GM23338 (cell line): ENCODE measurements at regions not wholly inside any gene's neighbourhood (a gene's known extent, or its start where the extent isn't known, plus 50 kb on each side); places are given as distances from the start of the nearest gene placed in this dataset.

Source experiments
- ATAC-seq: fragments of 200-7000 bp; cut with Tn5 transposase; 3 replicates; pipeline ENCODE4 v1.9.1; 2020
- DNase-seq: peaks from one replicate; pipeline ENCODE4 v3.0.0-alpha.2; 2015; ENCODE audit warnings: low spot score
- H2AFZ ChIP-seq: fragments of 200-600 bp; sonication (generic); 2 replicates; pipeline ENCODE4 v1.8.0; 2016; ENCODE audit warnings: antibody characterized with exemption, mild to moderate bottlenecking, moderate library complexity
- H3F3A ChIP-seq: fragments of 200-600 bp; sonication (generic); replicated peaks from 2 replicates; pipeline ENCODE4 v1.8.0; 2017; ENCODE audit warnings: antibody characterized with exemption, mixed run types, low read depth
- H3K27ac ChIP-seq: fragments of 200-600 bp; sonication (generic); 2 replicates; pipeline ENCODE4 v1.6.1; 2016; ENCODE audit warnings: low read depth
- H3K27me3 ChIP-seq: fragments of 200-600 bp; sonication (generic); 2 replicates; pipeline ENCODE4 v1.8.0; 2016; ENCODE audit warnings: mild to moderate bottlenecking, mixed run types, moderate library complexity; ENCODE audit not compliant: insufficient read depth
- H3K36me3 ChIP-seq: fragments of 200-600 bp; sonication (generic); 2 replicates; pipeline ENCODE4 v1.8.0; 2016; ENCODE audit warnings: mild to moderate bottlenecking; ENCODE audit not compliant: insufficient read depth
- H3K4me1 ChIP-seq: fragments of 200-600 bp; sonication (generic); 2 replicates; pipeline ENCODE4 v1.8.0; 2016; ENCODE audit warnings: mild to moderate bottlenecking, moderate library complexity; ENCODE audit not compliant: insufficient read depth
- H3K4me2 ChIP-seq: fragments of 200-600 bp; sonication (generic); 2 replicates; pipeline ENCODE4 v1.7.1; 2017; ENCODE audit warnings: mixed run types
- H3K4me3 ChIP-seq: fragments of 200-600 bp; sonication (generic); 2 replicates; pipeline ENCODE4 v1.6.1; 2016; ENCODE audit warnings: mixed run types
- H3K79me2 ChIP-seq: fragments of 200-600 bp; sonication (generic); replicated peaks from 2 replicates; pipeline ENCODE4 v1.8.0; 2017; ENCODE audit warnings: mild to moderate bottlenecking; ENCODE audit not compliant: insufficient read depth
- H3K9me2 ChIP-seq: fragments of 200-600 bp; sonication (generic); 2 replicates; pipeline ENCODE4 v1.8.0; 2017; ENCODE audit not compliant: insufficient read depth
- H4K20me1 ChIP-seq: fragments of 200-600 bp; sonication (generic); replicated peaks from 2 replicates; pipeline ENCODE4 v1.8.0; 2017; ENCODE audit warnings: mild to moderate bottlenecking; ENCODE audit not compliant: insufficient read depth
- H3K27ac Mint-ChIP-seq: 2 replicates; pipeline ENCODE4 v1.8.0; 2020; ENCODE audit warnings: inconsistent platforms, mild to moderate bottlenecking, moderate library complexity, mixed read lengths
- H3K27me3 Mint-ChIP-seq: 3 replicates; pipeline ENCODE4 v1.8.0; 2022; ENCODE audit warnings: low read depth, mild to moderate bottlenecking, moderate library complexity, mixed read lengths, inconsistent platforms; ENCODE audit not compliant: insufficient read depth, poor library complexity
- H3K36me3 Mint-ChIP-seq: 3 replicates; pipeline ENCODE4 v1.8.0; 2021; ENCODE audit warnings: low read depth, mild to moderate bottlenecking, inconsistent platforms, moderate library complexity, mixed read lengths
- H3K4me1 Mint-ChIP-seq: 3 replicates; pipeline ENCODE4 v1.8.0; 2020; ENCODE audit warnings: mild to moderate bottlenecking, inconsistent platforms, mixed read lengths
- H3K4me3 Mint-ChIP-seq: 3 replicates; pipeline ENCODE4 v1.8.0; 2021; ENCODE audit warnings: moderate library complexity, mild to moderate bottlenecking, inconsistent platforms, mixed read lengths
- H3K9me3 Mint-ChIP-seq: 3 replicates; pipeline ENCODE4 v1.8.0; 2020; ENCODE audit warnings: moderate library complexity, mild to moderate bottlenecking, inconsistent platforms, mixed read lengths
- CREB1 ChIP-seq: fragments of 250-450 bp; sonication (Bioruptor Pico); IDR thresholded peaks from 2 replicates; pipeline ENCODE4 v1.5.0; 2020; ENCODE audit warnings: low read depth, mild to moderate bottlenecking, moderate library complexity
- EZH2 ChIP-seq: fragments of 200-600 bp; sonication (generic); IDR thresholded peaks from one replicate; pipeline ENCODE4 v1.8.0; 2017; ENCODE audit warnings: antibody characterized with exemption, mild to moderate bottlenecking, low read depth; ENCODE audit not compliant: unreplicated experiment
- EZH2phosphoT487 ChIP-seq: fragments of 200-600 bp; sonication (generic); IDR thresholded peaks from one replicate; pipeline ENCODE4 v1.8.1; 2018; ENCODE audit warnings: antibody characterized with exemption; ENCODE audit not compliant: unreplicated experiment
- POLR2AphosphoS5 ChIP-seq: IDR thresholded peaks from 2 replicates; pipeline ENCODE4 v1.6.1; 2016; ENCODE audit warnings: antibody characterized with exemption, low read depth
- STAT1 ChIP-seq: IDR thresholded peaks from one replicate; pipeline ENCODE4 v1.6.1; 2016; ENCODE audit warnings: antibody characterized with exemption; ENCODE audit not compliant: unreplicated experiment
- ZNF114 ChIP-seq: fragments of 250-450 bp; sonication (Bioruptor Pico); IDR thresholded peaks from 2 replicates; pipeline ENCODE4 v1.5.0; 2020; ENCODE audit warnings: mild to moderate bottlenecking, moderate library complexity
- ZNF331 ChIP-seq: fragments of 250-450 bp; sonication (Bioruptor Pico); IDR thresholded peaks from 2 replicates; pipeline ENCODE4 v1.5.0; 2020; ENCODE audit warnings: low read depth, mild to moderate bottlenecking, moderate library complexity
- TF ChIP-seq, protein P1 (sequence below): IDR thresholded peaks from one replicate; pipeline ENCODE4 v1.6.1; 2018; ENCODE audit warnings: antibody characterized with exemption; ENCODE audit not compliant: unreplicated experiment
- TF ChIP-seq, protein P2 (sequence below): IDR thresholded peaks from 2 replicates; pipeline ENCODE4 v1.6.1; 2016; ENCODE audit warnings: antibody characterized with exemption
- TF ChIP-seq, protein P3 (sequence below), 2 experiments: fragments of 200-600 bp in 1 of 2; sonication (generic) in 1 of 2; conservative IDR thresholded peaks; 2 replicates each; pipeline versions ENCODE4 v1.5.1 to v1.6.1; 2016 to 2017; ENCODE audit warnings: antibody characterized with exemption in 2 of 2, low read depth in 2 of 2, mild to moderate bottlenecking in 2 of 2, moderate library complexity in 1 of 2

DNA sequence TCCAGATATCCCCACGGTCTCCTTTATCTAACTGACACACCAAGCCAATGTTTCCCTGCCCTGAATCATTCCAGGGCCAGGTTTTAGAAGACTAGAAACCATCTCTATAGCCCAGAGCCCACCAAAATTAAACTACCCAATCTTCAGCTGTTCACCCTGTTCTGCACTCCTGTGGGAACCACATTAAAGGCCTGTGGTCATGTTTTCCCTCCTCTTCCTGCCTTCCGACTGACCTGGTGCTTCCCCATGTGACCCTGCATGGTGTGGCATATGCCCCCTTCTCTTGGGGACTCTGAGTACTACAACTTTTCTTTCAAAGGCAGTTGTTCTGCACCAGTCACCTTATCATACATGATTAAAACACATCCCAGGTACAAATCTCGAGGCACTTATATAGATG, 155.0 kb downstream of the TMEM200A start:
- Histone ChIP-seq H3K27ac (no peak overlapping the region), H3K79me2 (no peaks in the 10 kb centered on the region), H3K36me3 (no peaks in the 10 kb centered on the region), H3K4me3 (no peak overlapping the region), H3K27me3 (no peaks in the 10 kb centered on the region), H4K20me1 (no peaks in the 10 kb centered on the region), H3F3A (no peaks in the 10 kb centered on the region), H3K9me2 (no peaks in the 10 kb centered on the region), H3K4me1 (no peaks in the 10 kb centered on the region), H3K4me2 (no peak overlapping the region), H2AFZ (no peak overlapping the region)
- no peak for DNase-seq
- no peak for ATAC-seq
- H3K27me3 Mint-ChIP-seq, result no peaks in the 10 kb centered on the region
- H3K36me3 Mint-ChIP-seq, result no peaks in the 10 kb centered on the region
- no peaks in the 10 kb centered on the region; the same call in 2 of the 3 replicates for H3K9me3 Mint-ChIP-seq
- TF ChIP-seq ZNF114 (CRISPR knock-in tag), result no peak
- TF ChIP-seq POLR2AphosphoS5, result no peak
- TF ChIP-seq EZH2, result no peak
- no peak overlapping the region for H3K27ac Mint-ChIP-seq
- H3K4me1 Mint-ChIP-seq, result no peaks in the 10 kb centered on the region
- no peak overlapping the region for H3K4me3 Mint-ChIP-seq

DNA sequence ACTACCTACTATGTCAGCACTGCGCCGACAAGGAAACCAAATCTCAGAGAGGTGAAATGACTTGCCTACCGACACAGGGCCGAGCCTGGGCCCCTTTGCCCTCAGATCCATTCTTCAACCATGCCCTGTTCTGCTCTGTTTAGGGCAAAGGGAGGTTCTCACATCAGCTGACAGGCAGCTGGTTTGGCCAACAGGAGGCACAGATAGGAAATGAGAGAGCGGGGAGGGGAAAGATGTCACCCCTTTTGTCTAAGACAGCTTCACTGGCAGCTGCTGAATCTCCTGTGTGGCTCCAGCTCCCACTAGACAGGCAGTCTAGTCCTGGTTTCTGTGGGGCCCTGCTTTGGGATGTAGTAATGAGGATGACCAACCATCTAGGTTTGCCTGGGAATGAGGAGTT, 158.7 kb downstream of the TMEM200A start:
- ATAC-seq (peak; percentile 49; the same call in 2 of the 3 replicates), DNase-seq (peak; percentile 14)
- H3K9me2 ChIP-seq, result no peaks in the 10 kb centered on the region
- TF ChIP-seq CREB1 (CRISPR knock-in tag) (no peak), EZH2phosphoT487 (no peak), ZNF331 (CRISPR knock-in tag) (no peak), POLR2AphosphoS5 (no peak), EZH2 (no peak), ZNF114 (CRISPR knock-in tag) (no peak), STAT1 (no peak)
- TF ChIP-seq, protein P1, sequence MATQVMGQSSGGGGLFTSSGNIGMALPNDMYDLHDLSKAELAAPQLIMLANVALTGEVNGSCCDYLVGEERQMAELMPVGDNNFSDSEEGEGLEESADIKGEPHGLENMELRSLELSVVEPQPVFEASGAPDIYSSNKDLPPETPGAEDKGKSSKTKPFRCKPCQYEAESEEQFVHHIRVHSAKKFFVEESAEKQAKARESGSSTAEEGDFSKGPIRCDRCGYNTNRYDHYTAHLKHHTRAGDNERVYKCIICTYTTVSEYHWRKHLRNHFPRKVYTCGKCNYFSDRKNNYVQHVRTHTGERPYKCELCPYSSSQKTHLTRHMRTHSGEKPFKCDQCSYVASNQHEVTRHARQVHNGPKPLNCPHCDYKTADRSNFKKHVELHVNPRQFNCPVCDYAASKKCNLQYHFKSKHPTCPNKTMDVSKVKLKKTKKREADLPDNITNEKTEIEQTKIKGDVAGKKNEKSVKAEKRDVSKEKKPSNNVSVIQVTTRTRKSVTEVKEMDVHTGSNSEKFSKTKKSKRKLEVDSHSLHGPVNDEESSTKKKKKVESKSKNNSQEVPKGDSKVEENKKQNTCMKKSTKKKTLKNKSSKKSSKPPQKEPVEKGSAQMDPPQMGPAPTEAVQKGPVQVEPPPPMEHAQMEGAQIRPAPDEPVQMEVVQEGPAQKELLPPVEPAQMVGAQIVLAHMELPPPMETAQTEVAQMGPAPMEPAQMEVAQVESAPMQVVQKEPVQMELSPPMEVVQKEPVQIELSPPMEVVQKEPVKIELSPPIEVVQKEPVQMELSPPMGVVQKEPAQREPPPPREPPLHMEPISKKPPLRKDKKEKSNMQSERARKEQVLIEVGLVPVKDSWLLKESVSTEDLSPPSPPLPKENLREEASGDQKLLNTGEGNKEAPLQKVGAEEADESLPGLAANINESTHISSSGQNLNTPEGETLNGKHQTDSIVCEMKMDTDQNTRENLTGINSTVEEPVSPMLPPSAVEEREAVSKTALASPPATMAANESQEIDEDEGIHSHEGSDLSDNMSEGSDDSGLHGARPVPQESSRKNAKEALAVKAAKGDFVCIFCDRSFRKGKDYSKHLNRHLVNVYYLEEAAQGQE, result no peak
- TF ChIP-seq, protein P2, sequence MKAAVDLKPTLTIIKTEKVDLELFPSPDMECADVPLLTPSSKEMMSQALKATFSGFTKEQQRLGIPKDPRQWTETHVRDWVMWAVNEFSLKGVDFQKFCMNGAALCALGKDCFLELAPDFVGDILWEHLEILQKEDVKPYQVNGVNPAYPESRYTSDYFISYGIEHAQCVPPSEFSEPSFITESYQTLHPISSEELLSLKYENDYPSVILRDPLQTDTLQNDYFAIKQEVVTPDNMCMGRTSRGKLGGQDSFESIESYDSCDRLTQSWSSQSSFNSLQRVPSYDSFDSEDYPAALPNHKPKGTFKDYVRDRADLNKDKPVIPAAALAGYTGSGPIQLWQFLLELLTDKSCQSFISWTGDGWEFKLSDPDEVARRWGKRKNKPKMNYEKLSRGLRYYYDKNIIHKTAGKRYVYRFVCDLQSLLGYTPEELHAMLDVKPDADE, result no peak
- TF ChIP-seq, protein P3, sequence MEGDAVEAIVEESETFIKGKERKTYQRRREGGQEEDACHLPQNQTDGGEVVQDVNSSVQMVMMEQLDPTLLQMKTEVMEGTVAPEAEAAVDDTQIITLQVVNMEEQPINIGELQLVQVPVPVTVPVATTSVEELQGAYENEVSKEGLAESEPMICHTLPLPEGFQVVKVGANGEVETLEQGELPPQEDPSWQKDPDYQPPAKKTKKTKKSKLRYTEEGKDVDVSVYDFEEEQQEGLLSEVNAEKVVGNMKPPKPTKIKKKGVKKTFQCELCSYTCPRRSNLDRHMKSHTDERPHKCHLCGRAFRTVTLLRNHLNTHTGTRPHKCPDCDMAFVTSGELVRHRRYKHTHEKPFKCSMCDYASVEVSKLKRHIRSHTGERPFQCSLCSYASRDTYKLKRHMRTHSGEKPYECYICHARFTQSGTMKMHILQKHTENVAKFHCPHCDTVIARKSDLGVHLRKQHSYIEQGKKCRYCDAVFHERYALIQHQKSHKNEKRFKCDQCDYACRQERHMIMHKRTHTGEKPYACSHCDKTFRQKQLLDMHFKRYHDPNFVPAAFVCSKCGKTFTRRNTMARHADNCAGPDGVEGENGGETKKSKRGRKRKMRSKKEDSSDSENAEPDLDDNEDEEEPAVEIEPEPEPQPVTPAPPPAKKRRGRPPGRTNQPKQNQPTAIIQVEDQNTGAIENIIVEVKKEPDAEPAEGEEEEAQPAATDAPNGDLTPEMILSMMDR (conservative IDR thresholded peaks at IDR 0.05; ENCODE audit: low read depth in 2 of 2), result no peak
- no peaks in the 10 kb centered on the region for H3F3A ChIP-seq
- no peaks in the 10 kb centered on the region for H4K20me1 ChIP-seq
- Mint-ChIP-seq H3K9me3 (no peaks in the 10 kb centered on the region; the same call in 2 of the 3 replicates), H3K27ac (no peak overlapping the region), H3K36me3 (no peaks in the 10 kb centered on the region), H3K4me1 (peaks cover 3% of the 10 kb centered on the region; the same call in 1 of the 3 replicates), H3K27me3 (no peaks in the 10 kb centered on the region), H3K4me3 (no peak overlapping the region)
- H3K27me3 ChIP-seq, result no peaks in the 10 kb centered on the region
- no peak overlapping the region for H3K4me3 ChIP-seq
- peak overlapping the region; percentile 59 for H2AFZ ChIP-seq
- H3K4me1 ChIP-seq, result no peaks in the 10 kb centered on the region
- H3K27ac ChIP-seq, result no peak overlapping the region
- no peaks in the 10 kb centered on the region for H3K36me3 ChIP-seq
- no peaks in the 10 kb centered on the region for H3K79me2 ChIP-seq
- no peak overlapping the region for H3K4me2 ChIP-seq
